RWPE2 (cell line): ENCODE measurements at regions not wholly inside any gene's neighbourhood (a gene's known extent, or its start where the extent isn't known, plus 50 kb on each side); places are given as distances from the start of the nearest gene placed in this dataset.

Experiments used
- ATAC-seq: fragments of 200-7000 bp; cut with Tn5 transposase; 3 replicates; pipeline ENCODE4 v1.9.1; 2021; ENCODE audit warnings: low read depth
- DNase-seq: peaks from one replicate; pipeline ENCODE4 v3.0.0-alpha.2; 2020; ENCODE audit warnings: low spot score
- H3K27ac ChIP-seq: fragments of 450-650 bp; 2 replicates; pipeline ENCODE4 v1.5.1; 2017; ENCODE audit warnings: mild to moderate bottlenecking; ENCODE audit not compliant: poor library complexity, severe bottlenecking
- H3K27me3 ChIP-seq: fragments of 250-450 bp; sonication (Bioruptor Pico); 2 replicates; pipeline ENCODE4 v1.5.1; 2021; ENCODE audit warnings: mild to moderate bottlenecking, moderate library complexity; ENCODE audit not compliant: insufficient read depth, poor library complexity, severe bottlenecking
- H3K36me3 ChIP-seq: fragments of 250-450 bp; sonication (Bioruptor Pico); 2 replicates; pipeline ENCODE4 v1.5.1; 2020; ENCODE audit warnings: low read depth, mild to moderate bottlenecking, moderate library complexity
- H3K4me1 ChIP-seq: fragments of 250-450 bp; sonication (Bioruptor Pico); 2 replicates; pipeline ENCODE4 v1.5.1; 2021; ENCODE audit warnings: mild to moderate bottlenecking, moderate library complexity; ENCODE audit not compliant: insufficient read depth, poor library complexity, severe bottlenecking
- H3K4me3 ChIP-seq: fragments of 250-450 bp; sonication (Bioruptor Pico); 2 replicates; pipeline ENCODE4 v1.5.1; 2021; ENCODE audit warnings: mild to moderate bottlenecking, moderate library complexity; ENCODE audit not compliant: severe bottlenecking
- H3K9me3 ChIP-seq: fragments of 250-450 bp; sonication (Bioruptor Pico); 2 replicates; pipeline ENCODE4 v1.5.1; 2021; ENCODE audit warnings: mild to moderate bottlenecking, moderate library complexity; ENCODE audit not compliant: severe bottlenecking
- TF ChIP-seq, protein P1 (sequence below): fragments of 450-650 bp; IDR thresholded peaks from one replicate; pipeline ENCODE4 v1.5.1; 2017; ENCODE audit warnings: mild to moderate bottlenecking, moderate library complexity; ENCODE audit not compliant: poor library complexity, severe bottlenecking

DNA sequence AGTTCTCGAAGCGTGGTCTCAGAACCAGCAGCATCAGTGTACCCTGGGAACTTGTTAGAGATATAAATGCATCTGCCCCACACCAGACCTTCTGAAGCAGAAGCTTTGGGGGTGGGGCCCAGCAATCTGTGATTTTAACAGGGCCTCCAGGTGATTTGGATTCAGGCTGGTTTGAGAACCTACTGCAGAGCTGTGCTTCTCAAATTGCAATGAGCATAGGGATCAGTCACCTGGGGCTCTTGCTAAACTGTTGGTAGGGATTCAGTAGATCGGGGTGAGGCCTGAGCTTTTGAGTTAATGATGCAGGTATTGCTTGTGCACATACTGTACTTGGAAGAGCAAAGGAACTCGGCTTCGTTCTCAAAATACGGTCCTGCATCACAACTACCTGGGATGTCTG lies 243.6 kb upstream of the PODXL start:
- no peak for ATAC-seq
- H3K27ac ChIP-seq = no peak overlapping the region
- TF ChIP-seq, protein P1, sequence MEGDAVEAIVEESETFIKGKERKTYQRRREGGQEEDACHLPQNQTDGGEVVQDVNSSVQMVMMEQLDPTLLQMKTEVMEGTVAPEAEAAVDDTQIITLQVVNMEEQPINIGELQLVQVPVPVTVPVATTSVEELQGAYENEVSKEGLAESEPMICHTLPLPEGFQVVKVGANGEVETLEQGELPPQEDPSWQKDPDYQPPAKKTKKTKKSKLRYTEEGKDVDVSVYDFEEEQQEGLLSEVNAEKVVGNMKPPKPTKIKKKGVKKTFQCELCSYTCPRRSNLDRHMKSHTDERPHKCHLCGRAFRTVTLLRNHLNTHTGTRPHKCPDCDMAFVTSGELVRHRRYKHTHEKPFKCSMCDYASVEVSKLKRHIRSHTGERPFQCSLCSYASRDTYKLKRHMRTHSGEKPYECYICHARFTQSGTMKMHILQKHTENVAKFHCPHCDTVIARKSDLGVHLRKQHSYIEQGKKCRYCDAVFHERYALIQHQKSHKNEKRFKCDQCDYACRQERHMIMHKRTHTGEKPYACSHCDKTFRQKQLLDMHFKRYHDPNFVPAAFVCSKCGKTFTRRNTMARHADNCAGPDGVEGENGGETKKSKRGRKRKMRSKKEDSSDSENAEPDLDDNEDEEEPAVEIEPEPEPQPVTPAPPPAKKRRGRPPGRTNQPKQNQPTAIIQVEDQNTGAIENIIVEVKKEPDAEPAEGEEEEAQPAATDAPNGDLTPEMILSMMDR = no peak
- no peaks in the 10 kb centered on the region for H3K9me3 ChIP-seq
- H3K4me1 ChIP-seq = no peaks in the 10 kb centered on the region
- no peaks in the 10 kb centered on the region for H3K36me3 ChIP-seq
- H3K4me3 ChIP-seq = no peak overlapping the region
- H3K27me3 ChIP-seq = no peaks in the 10 kb centered on the region
- no peak for DNase-seq

DNA sequence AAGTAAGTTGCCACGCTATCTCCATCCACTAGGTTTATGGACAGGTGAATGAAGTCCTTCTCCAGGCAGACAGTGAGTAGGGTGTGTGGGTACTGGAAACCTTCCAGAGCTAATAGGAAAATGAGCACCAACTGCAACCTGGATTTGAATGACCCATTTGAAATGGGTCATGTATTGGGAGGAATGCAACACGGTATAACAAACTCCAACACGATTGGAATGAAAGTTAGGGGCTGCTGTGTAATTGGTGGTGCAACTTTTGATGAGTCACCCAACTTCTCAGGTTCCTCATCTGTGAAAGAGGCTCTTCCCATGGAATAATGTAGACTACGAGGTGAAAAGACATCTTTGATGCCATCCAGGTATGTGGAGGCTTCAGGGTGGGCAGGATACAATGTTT lies 241.4 kb upstream of the PODXL start:
- TF ChIP-seq, protein P1 = no peak
- DNase-seq = no peak
- Histone ChIP-seq H3K4me3 (no peak overlapping the region), H3K4me1 (no peaks in the 10 kb centered on the region), H3K27me3 (peaks cover 1% of the 10 kb centered on the region), H3K27ac (no peak overlapping the region), H3K9me3 (no peaks in the 10 kb centered on the region), H3K36me3 (no peaks in the 10 kb centered on the region)
- no peak for ATAC-seq

DNA sequence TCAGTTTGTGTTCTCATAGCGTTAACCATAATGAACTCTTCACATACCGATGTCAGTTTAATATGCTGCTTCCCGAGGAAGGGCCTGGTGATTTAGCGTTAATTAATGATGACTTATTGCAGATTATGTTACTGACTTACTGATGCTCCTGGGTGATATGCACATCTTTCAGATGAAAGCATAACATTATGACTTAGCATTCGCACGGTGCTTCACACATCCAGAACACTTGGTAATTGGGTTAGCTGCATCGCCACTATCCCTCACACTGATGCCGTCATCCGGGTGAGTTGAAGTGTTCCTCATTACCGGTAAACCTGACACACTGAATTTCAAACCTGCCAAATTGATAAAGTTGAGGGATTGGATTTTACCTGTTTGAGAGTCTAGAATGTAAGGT lies 239.0 kb upstream of the PODXL start:
- Histone ChIP-seq H3K36me3 (no peaks in the 10 kb centered on the region), H3K4me1 (no peaks in the 10 kb centered on the region), H3K27me3 (peaks cover 3% of the 10 kb centered on the region), H3K4me3 (no peak overlapping the region), H3K9me3 (no peaks in the 10 kb centered on the region), H3K27ac (no peak overlapping the region)
- TF ChIP-seq, protein P1 = no peak
- ATAC-seq (no peak), DNase-seq (no peak)

DNA sequence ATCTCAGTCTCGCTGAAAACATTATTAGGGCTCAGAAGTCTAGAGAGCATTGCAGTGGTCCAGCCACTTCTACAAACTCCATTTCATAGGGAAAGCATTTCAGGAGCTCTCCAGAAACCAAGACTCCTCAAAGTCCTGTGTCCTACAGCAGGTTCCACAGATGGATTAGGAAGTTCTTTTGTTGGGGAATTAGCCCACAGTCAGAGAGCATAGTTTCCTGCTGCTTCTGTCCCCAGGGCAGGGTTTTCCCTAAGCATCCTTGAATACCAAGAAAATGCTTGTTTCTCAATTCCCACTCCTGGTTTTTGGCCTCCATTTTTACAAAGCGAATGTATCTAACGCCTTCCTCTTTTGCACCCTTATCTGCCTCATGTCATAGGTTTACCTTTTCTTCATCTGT lies 235.9 kb upstream of the PODXL start:
- H3K9me3 ChIP-seq = no peaks in the 10 kb centered on the region
- TF ChIP-seq, protein P1 = no peak
- no peak overlapping the region for H3K27ac ChIP-seq
- peaks cover 3% of the 10 kb centered on the region for H3K27me3 ChIP-seq
- H3K4me3 ChIP-seq = no peak overlapping the region
- no peaks in the 10 kb centered on the region for H3K36me3 ChIP-seq
- no peaks in the 10 kb centered on the region for H3K4me1 ChIP-seq
- no peak for ATAC-seq
- DNase-seq = no peak

DNA sequence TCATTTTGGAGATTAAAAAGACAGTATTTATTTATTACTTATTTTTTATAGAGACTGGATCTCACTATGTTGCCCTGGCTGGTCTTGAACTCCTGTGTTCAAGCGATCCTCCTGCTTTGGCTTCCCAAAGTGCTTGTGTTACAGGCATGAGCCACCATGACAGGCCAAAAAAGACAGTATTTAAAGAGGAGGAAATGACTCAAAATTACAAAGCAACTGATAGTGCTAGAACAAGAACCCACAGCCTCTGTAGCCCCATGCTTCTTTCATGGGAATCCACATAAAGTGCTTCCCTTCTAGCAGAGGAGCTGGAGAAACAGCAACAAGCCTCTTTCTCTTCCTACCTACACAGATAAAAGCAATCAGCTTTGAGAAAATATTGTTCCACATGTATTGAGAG lies 230.7 kb upstream of the PODXL start:
- Histone ChIP-seq H3K27ac (no peak overlapping the region), H3K4me3 (no peak overlapping the region), H3K36me3 (no peaks in the 10 kb centered on the region), H3K4me1 (no peaks in the 10 kb centered on the region), H3K27me3 (peaks cover 4% of the 10 kb centered on the region), H3K9me3 (no peaks in the 10 kb centered on the region)
- TF ChIP-seq, protein P1 = no peak
- ATAC-seq (no peak), DNase-seq (no peak)
